Adrenal gland (tissue), 9 donors: ENCODE measurements at regions not wholly inside any gene's neighbourhood (a gene's known extent, or its start where the extent isn't known, plus 50 kb on each side); places are given as distances from the start of the nearest gene placed in this dataset.

Source experiments
- DNase-seq, 7 donors: peaks; one replicate each; pipeline ENCODE4 v3.0.0-alpha.2; 2019 to 2020
- H3K27ac ChIP-seq, 5 donors: fragments of 200-600 bp; sonication (generic) in 4 of 5; 1 replicate in 3 of 5; 2 replicates in 2 of 5; pipeline versions ENCODE4 v1.5.1 to v1.8.0; 2016 to 2020; ENCODE audit warnings: mild to moderate bottlenecking in 1 of 5
- H3K27me3 ChIP-seq: fragments of 200-600 bp; 2 replicates; pipeline ENCODE4 v1.8.0; 2021
- H3K36me3 ChIP-seq, 2 donors: fragments of 200-600 bp; replicated peaks in 1 of 2; 1 replicate in 1 of 2; 2 replicates in 1 of 2; pipeline versions ENCODE4 v1.5.1 to v1.8.0; 2018 to 2022
- H3K4me1 ChIP-seq, 2 donors: fragments of 200-600 bp; replicated peaks in 1 of 2; 1 replicate in 1 of 2; 2 replicates in 1 of 2; pipeline versions ENCODE4 v1.5.1 to v1.8.0; 2018 to 2021
- H3K4me3 ChIP-seq, 4 donors: fragments of 200-600 bp; sonication (generic) in 3 of 4; one replicate each; pipeline ENCODE4 v1.5.1; 2016 to 2018
- H3K9me3 ChIP-seq, 3 donors: fragments of 200-600 bp; sonication (generic) in 1 of 3; replicated peaks in 1 of 3; 1 replicate in 2 of 3; 2 replicates in 1 of 3; pipeline versions ENCODE4 v1.5.1 to v1.8.0; 2016 to 2021
- POLR2A ChIP-seq, 2 donors: fragments of 450-650 bp; IDR thresholded peaks; one replicate each; pipeline ENCODE4 v1.6.1; 2017; ENCODE audit warnings: antibody characterized with exemption in 2 of 2, mild to moderate bottlenecking in 2 of 2, moderate library complexity in 1 of 2
- WGBS, 4 donors: extraction: QIAGEN DNeasy Blood & Tissue Kit in 2 of 4; methylation state at CpG; one replicate each; pipeline versions ENCODE4 v1.1.5 to v1.1.7; 2013 to 2017; 5-methylcytosine and 5-hydroxymethylcytosine counted together
- intact Hi-C, 2 donors: fragments of 100-400 bp; cut with DNase I; formaldehyde crosslinking; loops; one replicate each; pipeline versions ENCODE4 v1.14.1 to v1.15.0; 2022 to 2023
- TF ChIP-seq, protein P1 (sequence below), 6 experiments: fragments of 450-650 bp in 4 of 6; fragments of 200-600 bp in 2 of 6; sonication (generic) in 1 of 6; IDR thresholded peaks; 1 replicate in 5 of 6; 2 replicates in 1 of 6; pipeline versions ENCODE4 v1.5.1 to v1.8.0; 2016 to 2021; ENCODE audit warnings: antibody characterized with exemption in 6 of 6, mild to moderate bottlenecking in 2 of 6, moderate library complexity in 1 of 6
- donor health status: healthy with polysubstance abuse.
- donor health status: Bipolar disorder and iron deficiency.
- donor health status: DM: yes; HTN: yes; CAD: no.
- donor health status: DM: no; HTN: no; CAD: no.
- donor health status: DM: no; HTN: no; CAD: no.

GRCh38 chr13:22770891-22771290 is 409.9 kb upstream of the SGCG start:
- Histone ChIP-seq H3K36me3 (no peaks in the 10 kb centered on the region), H3K4me3 (no peak overlapping the region), H3K9me3 (no peaks in the 10 kb centered on the region), H3K27me3 (no peaks in the 10 kb centered on the region), H3K4me1 (no peaks in the 10 kb centered on the region), H3K27ac (no peak overlapping the region)
- intact Hi-C loops, result no loop called here
- 93 to 98% (median 95%) methylated on average over 10 to 23 of the region's 23 CpGs for WGBS, 4 donors
- TF ChIP-seq, protein P1, sequence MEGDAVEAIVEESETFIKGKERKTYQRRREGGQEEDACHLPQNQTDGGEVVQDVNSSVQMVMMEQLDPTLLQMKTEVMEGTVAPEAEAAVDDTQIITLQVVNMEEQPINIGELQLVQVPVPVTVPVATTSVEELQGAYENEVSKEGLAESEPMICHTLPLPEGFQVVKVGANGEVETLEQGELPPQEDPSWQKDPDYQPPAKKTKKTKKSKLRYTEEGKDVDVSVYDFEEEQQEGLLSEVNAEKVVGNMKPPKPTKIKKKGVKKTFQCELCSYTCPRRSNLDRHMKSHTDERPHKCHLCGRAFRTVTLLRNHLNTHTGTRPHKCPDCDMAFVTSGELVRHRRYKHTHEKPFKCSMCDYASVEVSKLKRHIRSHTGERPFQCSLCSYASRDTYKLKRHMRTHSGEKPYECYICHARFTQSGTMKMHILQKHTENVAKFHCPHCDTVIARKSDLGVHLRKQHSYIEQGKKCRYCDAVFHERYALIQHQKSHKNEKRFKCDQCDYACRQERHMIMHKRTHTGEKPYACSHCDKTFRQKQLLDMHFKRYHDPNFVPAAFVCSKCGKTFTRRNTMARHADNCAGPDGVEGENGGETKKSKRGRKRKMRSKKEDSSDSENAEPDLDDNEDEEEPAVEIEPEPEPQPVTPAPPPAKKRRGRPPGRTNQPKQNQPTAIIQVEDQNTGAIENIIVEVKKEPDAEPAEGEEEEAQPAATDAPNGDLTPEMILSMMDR (IDR thresholded peaks at IDR 0.05), result no peak
- no peak for TF ChIP-seq POLR2A (IDR thresholded peaks at IDR 0.05)
- DNase-seq, result no peak

DNA sequence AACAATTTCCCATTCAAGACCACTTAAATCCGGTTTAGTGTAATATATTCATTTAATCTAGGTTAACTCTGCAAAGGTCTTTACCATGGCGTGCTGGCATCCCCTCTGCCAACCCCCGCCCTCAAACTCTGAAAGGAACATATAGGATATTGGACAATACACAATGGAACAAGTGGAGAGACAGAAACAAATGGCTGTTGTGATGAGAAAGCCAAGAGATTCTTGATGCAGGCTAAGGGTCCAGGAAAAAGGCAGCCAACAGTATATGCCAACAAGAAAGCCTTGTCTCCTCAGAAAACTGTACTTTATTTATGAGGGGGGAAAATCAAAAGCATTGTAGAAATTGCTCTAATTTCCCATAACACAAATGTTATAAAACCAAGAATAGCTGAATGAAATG is 407.3 kb upstream of the SGCG start:
- H3K27ac ChIP-seq, result no peak overlapping the region

DNA sequence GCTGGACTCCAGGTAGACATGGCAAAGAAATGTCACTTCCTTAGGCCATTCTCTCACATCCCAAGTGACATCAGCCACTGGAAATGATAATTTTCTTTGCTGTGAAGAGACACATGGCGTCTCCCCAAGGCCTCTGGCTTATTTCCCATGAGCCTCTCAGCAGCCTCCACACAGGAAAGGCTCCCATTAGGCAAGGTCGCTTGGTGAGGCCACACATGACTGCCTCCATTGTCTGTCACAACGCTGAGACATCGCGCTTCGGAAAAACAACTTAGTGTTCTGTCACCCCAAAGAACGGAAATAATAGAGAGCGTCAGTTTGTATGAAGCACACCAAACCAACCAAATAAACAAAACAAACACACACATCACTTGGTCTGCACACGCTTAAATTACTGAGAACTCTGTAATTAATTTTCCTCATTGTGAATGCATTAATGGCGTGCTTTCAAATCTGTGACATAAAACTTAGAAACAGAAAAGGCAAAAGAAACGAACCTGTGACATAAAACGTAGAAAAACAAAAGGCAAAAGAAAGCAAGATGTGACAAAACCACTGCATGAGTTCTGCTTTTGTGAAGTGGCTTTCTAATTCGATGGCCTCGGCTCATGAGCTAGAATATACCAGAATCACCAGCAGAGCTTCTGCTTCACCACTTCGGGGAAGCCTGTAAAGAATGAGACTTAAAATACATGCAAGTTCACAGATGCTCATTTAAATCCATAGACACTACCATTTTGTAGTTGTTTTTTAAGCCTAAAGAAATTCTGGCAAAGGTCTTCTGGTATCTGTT is 404.2 kb upstream of the SGCG start:
- H3K4me3 ChIP-seq, result no peak overlapping the region
- TF ChIP-seq, protein P1 (IDR thresholded peaks at IDR 0.05), result no peak
- TF ChIP-seq POLR2A (IDR thresholded peaks at IDR 0.05), result no peak
- 86 to 89% (median 87%) methylated on average over 15 of the region's 15 CpGs for WGBS, 4 donors
- H3K27ac ChIP-seq, result no peak overlapping the region
- no peaks in the 10 kb centered on the region for H3K36me3 ChIP-seq
- intact Hi-C loops, result no loop called here
- no peaks in the 10 kb centered on the region for H3K27me3 ChIP-seq
- DNase-seq, result no peak
- no peaks in the 10 kb centered on the region for H3K4me1 ChIP-seq
- no peaks in the 10 kb centered on the region for H3K9me3 ChIP-seq

More for the DNA sequence above, 407.3 kb upstream of the SGCG start:
- no peak for DNase-seq
- H3K27me3 ChIP-seq, result no peaks in the 10 kb centered on the region
- intact Hi-C loops, result no loop called here
- 71 to 83% (median 77%) methylated on average over 3 of the region's 3 CpGs for WGBS, 4 donors
- TF ChIP-seq, protein P1 (IDR thresholded peaks at IDR 0.05), result no peak
- TF ChIP-seq POLR2A (IDR thresholded peaks at IDR 0.05), result no peak
- no peaks in the 10 kb centered on the region for H3K9me3 ChIP-seq
- no peak overlapping the region for H3K4me3 ChIP-seq
- no peaks in the 10 kb centered on the region for H3K4me1 ChIP-seq
- H3K36me3 ChIP-seq, result no peaks in the 10 kb centered on the region

GRCh38 chr13:22777207-22777606 is 403.6 kb upstream of the SGCG start:
- no peak for DNase-seq
- Histone ChIP-seq H3K4me1 (no peaks in the 10 kb centered on the region), H3K27me3 (no peaks in the 10 kb centered on the region), H3K4me3 (no peak overlapping the region), H3K9me3 (no peaks in the 10 kb centered on the region), H3K36me3 (no peaks in the 10 kb centered on the region), H3K27ac (no peak overlapping the region)
- intact Hi-C loops, result no loop called here
- 65 to 87% (median 73%) methylated on average over 2 of the region's 2 CpGs for WGBS, 4 donors
- TF ChIP-seq POLR2A (IDR thresholded peaks at IDR 0.05), result no peak
- TF ChIP-seq, protein P1 (IDR thresholded peaks at IDR 0.05), result no peak
